ENCODE measurements at regions not wholly inside any gene's neighbourhood (a gene's known extent, or its start where the extent isn't known, plus 50 kb on each side); places are given as distances from the start of the nearest gene placed in this dataset.

DNA sequence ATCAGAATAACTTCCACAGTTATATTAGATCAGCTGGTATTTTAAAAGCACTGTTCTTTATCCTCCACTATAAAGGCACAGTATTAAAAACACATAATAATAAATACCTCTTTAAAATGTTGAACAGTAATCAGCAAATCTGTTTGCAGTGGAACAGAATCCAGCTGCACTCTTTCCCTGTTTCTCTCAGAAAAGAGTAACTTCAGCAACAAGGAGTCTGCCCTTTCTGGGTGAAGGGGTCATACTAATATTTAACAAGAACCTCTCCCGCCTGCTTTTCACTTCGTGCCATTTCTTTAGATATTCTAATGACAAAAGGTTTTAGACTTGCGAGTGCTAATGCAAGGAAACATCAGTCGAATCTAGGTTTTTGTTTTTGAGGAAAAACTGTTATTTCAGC, 194.2 kb upstream of the FMN2 start:
- TF ChIP-seq CTCF (conservative IDR thresholded peaks at IDR 0.05; ENCODE audit: low read depth, low read length) (no peak), EZH2 (IDR thresholded peaks at IDR 0.05; ENCODE audit: low read length, unreplicated experiment) (no peak)

All from PC-3 (cell line).